ENCODE measurements at regions not wholly inside any gene's neighbourhood (a gene's known extent, or its start where the extent isn't known, plus 50 kb on each side); places are given as distances from the start of the nearest gene placed in this dataset.
"Not testable (repeated sequence)": the region's sequence is repeated elsewhere in the genome, so short reads cannot be mapped to it uniquely, and the experiment has no call there.

GRCh38 chr12:85627584-85627983 is 208.6 kb downstream of the RASSF9 start:
- Histone ChIP-seq H3K4me1 (ENCODE audit: insufficient read depth) (no peaks in the 10 kb centered on the region), H3K4me2 (no peak overlapping the region), H3K9me3 (ENCODE audit: low read depth) (no peaks in the 10 kb centered on the region), H4K20me1 (ENCODE audit: insufficient read depth, poor library complexity, severe bottlenecking) (no peaks in the 10 kb centered on the region), H3K4me3 (no peak overlapping the region), H3K27ac (no peak overlapping the region), H2AFZ (no peak overlapping the region), H3K27me3 (no peaks in the 10 kb centered on the region), H3K9me2 (replicated peaks; ENCODE audit: insufficient read depth) (no peaks in the 10 kb centered on the region), H3K79me2 (no peaks in the 10 kb centered on the region), H3K36me3 (replicated peaks; ENCODE audit: insufficient read depth, low read depth) (no peaks in the 10 kb centered on the region)
- WGBS (ENCODE audit: low lambda C conversion rate, missing lambda C conversion rate) = 89% methylated on average over 2 of the region's 2 CpGs
- TF ChIP-seq EZH2 (IDR thresholded peaks at IDR 0.05; ENCODE audit: borderline replicate concordance) = no peak
- TF ChIP-seq, protein P1, sequence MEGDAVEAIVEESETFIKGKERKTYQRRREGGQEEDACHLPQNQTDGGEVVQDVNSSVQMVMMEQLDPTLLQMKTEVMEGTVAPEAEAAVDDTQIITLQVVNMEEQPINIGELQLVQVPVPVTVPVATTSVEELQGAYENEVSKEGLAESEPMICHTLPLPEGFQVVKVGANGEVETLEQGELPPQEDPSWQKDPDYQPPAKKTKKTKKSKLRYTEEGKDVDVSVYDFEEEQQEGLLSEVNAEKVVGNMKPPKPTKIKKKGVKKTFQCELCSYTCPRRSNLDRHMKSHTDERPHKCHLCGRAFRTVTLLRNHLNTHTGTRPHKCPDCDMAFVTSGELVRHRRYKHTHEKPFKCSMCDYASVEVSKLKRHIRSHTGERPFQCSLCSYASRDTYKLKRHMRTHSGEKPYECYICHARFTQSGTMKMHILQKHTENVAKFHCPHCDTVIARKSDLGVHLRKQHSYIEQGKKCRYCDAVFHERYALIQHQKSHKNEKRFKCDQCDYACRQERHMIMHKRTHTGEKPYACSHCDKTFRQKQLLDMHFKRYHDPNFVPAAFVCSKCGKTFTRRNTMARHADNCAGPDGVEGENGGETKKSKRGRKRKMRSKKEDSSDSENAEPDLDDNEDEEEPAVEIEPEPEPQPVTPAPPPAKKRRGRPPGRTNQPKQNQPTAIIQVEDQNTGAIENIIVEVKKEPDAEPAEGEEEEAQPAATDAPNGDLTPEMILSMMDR (IDR thresholded peaks at IDR 0.05; ENCODE audit: poor library complexity) = no peak
- TF ChIP-seq EZH2phosphoT487 (IDR thresholded peaks at IDR 0.05; ENCODE audit: low read depth, severe bottlenecking, unreplicated experiment) = no peak
- DNase-seq (ENCODE audit: low spot score) = no peak

DNA sequence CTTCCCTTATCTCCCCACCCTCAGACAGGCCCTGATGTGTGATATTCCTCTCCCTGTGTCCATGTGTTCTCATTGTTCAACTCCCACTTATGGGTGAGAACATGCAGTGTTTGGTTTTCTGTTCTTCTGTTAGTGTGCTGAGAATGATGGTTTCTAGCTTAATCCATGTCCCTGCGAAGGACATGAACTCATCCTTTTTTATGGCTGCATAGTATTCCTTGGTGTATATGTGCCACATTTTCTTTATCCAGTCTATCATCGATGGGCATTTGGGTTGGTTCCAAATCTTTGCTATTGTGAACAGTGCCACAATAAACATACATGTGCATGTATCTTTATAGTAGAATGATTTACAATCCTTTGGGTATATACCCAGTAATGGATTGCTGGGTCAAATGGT is 207.6 kb downstream of the RASSF9 start:
- H3K4me1 ChIP-seq (ENCODE audit: insufficient read depth); H3K4me3 ChIP-seq; H3K27me3 ChIP-seq; H3K4me2 ChIP-seq; H3K27ac ChIP-seq; DNase-seq (ENCODE audit: low spot score); H3K79me2 ChIP-seq; H2AFZ ChIP-seq; H4K20me1 ChIP-seq (ENCODE audit: insufficient read depth, poor library complexity, severe bottlenecking); H3K36me3 ChIP-seq (replicated peaks; ENCODE audit: insufficient read depth, low read depth); H3K9me3 ChIP-seq (ENCODE audit: low read depth); H3K9me2 ChIP-seq (replicated peaks; ENCODE audit: insufficient read depth): not testable (repeated sequence)
- WGBS (ENCODE audit: low lambda C conversion rate, missing lambda C conversion rate) = 94% methylated on average over 2 of the region's 2 CpGs

- Histone ChIP-seq H3K27me3 (no peaks in the 10 kb centered on the region), H4K20me1 (ENCODE audit: insufficient read depth, poor library complexity, severe bottlenecking) (no peaks in the 10 kb centered on the region), H3K4me3 (no peak overlapping the region), H3K4me1 (ENCODE audit: insufficient read depth) (no peaks in the 10 kb centered on the region), H3K9me2 (replicated peaks; ENCODE audit: insufficient read depth) (no peaks in the 10 kb centered on the region), H3K27ac (no peak overlapping the region), H3K79me2 (no peaks in the 10 kb centered on the region), H3K9me3 (ENCODE audit: low read depth) (no peaks in the 10 kb centered on the region), H3K4me2 (no peak overlapping the region), H3K36me3 (replicated peaks; ENCODE audit: insufficient read depth, low read depth) (no peaks in the 10 kb centered on the region), H2AFZ (no peak overlapping the region)
- DNase-seq (ENCODE audit: low spot score) = no peak
- no peak for TF ChIP-seq EZH2 (IDR thresholded peaks at IDR 0.05; ENCODE audit: borderline replicate concordance)
- TF ChIP-seq, protein P1 (IDR thresholded peaks at IDR 0.05; ENCODE audit: poor library complexity) = no peak
- no peak for TF ChIP-seq EZH2phosphoT487 (IDR thresholded peaks at IDR 0.05; ENCODE audit: low read depth, severe bottlenecking, unreplicated experiment)
- 84% methylated on average over 2 of the region's 2 CpGs for WGBS (ENCODE audit: low lambda C conversion rate, missing lambda C conversion rate)
These were observed 205.4 kb downstream of the RASSF9 start for GRCh38 chr12:85630851-85631250.

DNA sequence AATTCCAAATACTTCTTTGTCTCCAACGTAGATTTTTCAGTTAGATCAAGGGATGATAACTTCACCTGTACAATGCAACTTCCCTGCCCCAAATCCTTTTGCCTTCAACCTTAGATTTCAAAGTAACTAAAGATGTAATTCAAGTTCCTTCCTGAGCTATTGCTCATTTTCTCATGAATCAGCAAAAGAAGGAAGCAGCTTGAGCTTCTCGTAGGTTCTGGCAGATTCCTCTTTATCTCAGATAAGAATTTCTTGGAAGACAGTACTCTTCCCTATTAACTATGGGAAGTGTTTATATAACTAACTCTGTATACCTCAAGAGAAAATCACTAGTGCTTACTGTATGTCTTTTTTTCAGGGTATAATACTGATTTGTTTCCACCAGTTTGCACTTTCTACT is 203.8 kb downstream of the RASSF9 start:
- no peaks in the 10 kb centered on the region for H3K36me3 ChIP-seq (replicated peaks; ENCODE audit: insufficient read depth, low read depth)
- DNase-seq (ENCODE audit: low spot score) = no peak
- H4K20me1 ChIP-seq (ENCODE audit: insufficient read depth, poor library complexity, severe bottlenecking) = no peaks in the 10 kb centered on the region
- no peaks in the 10 kb centered on the region for H3K4me1 ChIP-seq (ENCODE audit: insufficient read depth)
- TF ChIP-seq, protein P1 (IDR thresholded peaks at IDR 0.05; ENCODE audit: poor library complexity) = no peak
- no peak for TF ChIP-seq EZH2 (IDR thresholded peaks at IDR 0.05; ENCODE audit: borderline replicate concordance)
- H3K4me2 ChIP-seq = no peak overlapping the region
- 43% methylated on average over 2 of the region's 2 CpGs for WGBS (ENCODE audit: low lambda C conversion rate, missing lambda C conversion rate)
- H3K9me2 ChIP-seq (replicated peaks; ENCODE audit: insufficient read depth) = no peaks in the 10 kb centered on the region
- no peaks in the 10 kb centered on the region for H3K27me3 ChIP-seq
- H3K4me3 ChIP-seq = no peak overlapping the region
- H3K27ac ChIP-seq = no peak overlapping the region
- no peaks in the 10 kb centered on the region for H3K79me2 ChIP-seq
- no peaks in the 10 kb centered on the region for H3K9me3 ChIP-seq (ENCODE audit: low read depth)
- no peak overlapping the region for H2AFZ ChIP-seq
